Neural progenitor cell (in vitro differentiated cells): ENCODE measurements at regions not wholly inside any gene's neighbourhood (a gene's known extent, or its start where the extent isn't known, plus 50 kb on each side); places are given as distances from the start of the nearest gene placed in this dataset.

Source experiments
- DNase-seq: peaks from one replicate; pipeline ENCODE4 v3.0.0-alpha.2; 2016; ENCODE audit warnings: low spot score
- H2AFZ ChIP-seq: fragments of 200-600 bp; sonication (generic); replicated peaks from 2 replicates; pipeline ENCODE4 v1.6.1; 2016; ENCODE audit warnings: antibody characterized with exemption
- H3F3A ChIP-seq: fragments of 200-600 bp; sonication (generic); 2 replicates; pipeline ENCODE4 v1.6.1; 2016; ENCODE audit warnings: antibody characterized with exemption, low read depth
- H3K27ac ChIP-seq: fragments of 200-600 bp; sonication (generic); 2 replicates; pipeline ENCODE4 v1.5.1; 2016; ENCODE audit warnings: mild to moderate bottlenecking
- H3K27me3 ChIP-seq: fragments of 200-600 bp; sonication (generic); 2 replicates; pipeline ENCODE4 v1.6.1; 2016; ENCODE audit warnings: mild to moderate bottlenecking, moderate library complexity
- H3K36me3 ChIP-seq: fragments of 200-600 bp; sonication (generic); 2 replicates; pipeline ENCODE4 v1.5.1; 2016
- H3K4me1 ChIP-seq: fragments of 200-600 bp; sonication (generic); 2 replicates; pipeline ENCODE4 v1.6.1; 2016; ENCODE audit warnings: mixed run types
- H3K4me2 ChIP-seq: fragments of 200-600 bp; sonication (generic); 2 replicates; pipeline ENCODE4 v1.6.1; 2016
- H3K4me3 ChIP-seq: fragments of 200-600 bp; sonication (generic); 2 replicates; pipeline ENCODE4 v1.5.1; 2016
- H3K79me2 ChIP-seq: fragments of 200-600 bp; sonication (generic); 2 replicates; pipeline ENCODE4 v1.6.1; 2016; ENCODE audit warnings: low read depth
- H3K9ac ChIP-seq: fragments of 200-600 bp; sonication (generic); 2 replicates; pipeline ENCODE4 v1.6.1; 2016
- H3K9me3 ChIP-seq: fragments of 200-600 bp; sonication (generic); 2 replicates; pipeline ENCODE4 v1.5.1; 2016; ENCODE audit warnings: low read depth
- H4K20me1 ChIP-seq: fragments of 200-600 bp; sonication (generic); 2 replicates; pipeline ENCODE4 v1.6.1; 2016; ENCODE audit warnings: low read depth
- H3K27ac Mint-ChIP-seq: 3 replicates; pipeline ENCODE4 v1.8.0; 2021; ENCODE audit warnings: mixed read lengths
- H3K27me3 Mint-ChIP-seq: 2 replicates; pipeline ENCODE4 v1.8.0; 2022; ENCODE audit warnings: low read depth, mild to moderate bottlenecking, inconsistent platforms, moderate library complexity, mixed read lengths; ENCODE audit not compliant: insufficient read depth
- H3K36me3 Mint-ChIP-seq: 3 replicates; pipeline ENCODE4 v1.8.0; 2021; ENCODE audit warnings: mixed read lengths
- H3K4me1 Mint-ChIP-seq: 3 replicates; pipeline ENCODE4 v1.8.0; 2021; ENCODE audit warnings: mixed read lengths
- H3K4me3 Mint-ChIP-seq: 3 replicates; pipeline ENCODE4 v1.8.0; 2021; ENCODE audit warnings: mild to moderate bottlenecking, moderate library complexity, mixed read lengths
- H3K9me3 Mint-ChIP-seq: 3 replicates; pipeline ENCODE4 v1.8.0; 2020; ENCODE audit warnings: mixed read lengths
- CTCF ChIP-seq: fragments of 200-600 bp; sonication (generic); IDR thresholded peaks from 2 replicates; pipeline ENCODE4 v1.5.1; 2017; ENCODE audit warnings: antibody characterized with exemption, mild to moderate bottlenecking
- EZH2 ChIP-seq: fragments of 200-600 bp; sonication (generic); IDR thresholded peaks from 2 replicates; pipeline ENCODE4 v1.6.1; 2017; ENCODE audit warnings: antibody characterized with exemption, mild to moderate bottlenecking, moderate library complexity
- EZH2phosphoT487 ChIP-seq: fragments of 200-600 bp; sonication (generic); IDR thresholded peaks from 2 replicates; pipeline ENCODE4 v1.6.1; 2017; ENCODE audit warnings: antibody characterized with exemption

- Mint-ChIP-seq H3K9me3 (peaks cover 2% of the 10 kb centered on the region), H3K4me3 (no peak overlapping the region), H3K36me3 (peaks cover 7% of the 10 kb centered on the region), H3K27me3 (no peaks in the 10 kb centered on the region), H3K27ac (no peak overlapping the region), H3K4me1 (peaks cover 3% of the 10 kb centered on the region)
- H3K9ac ChIP-seq = no peak overlapping the region
- no peak for DNase-seq
- H4K20me1 ChIP-seq = no peaks in the 10 kb centered on the region
- no peaks in the 10 kb centered on the region for H3K9me3 ChIP-seq
- no peaks in the 10 kb centered on the region for H3F3A ChIP-seq
- H3K4me1 ChIP-seq = peaks cover 21% of the 10 kb centered on the region
- H2AFZ ChIP-seq = no peak overlapping the region
- H3K79me2 ChIP-seq = peaks cover 27% of the 10 kb centered on the region
- TF ChIP-seq EZH2phosphoT487 = no peak
- TF ChIP-seq EZH2 = no peak
- TF ChIP-seq CTCF = no peak
- H3K36me3 ChIP-seq = no peaks in the 10 kb centered on the region
- no peak overlapping the region for H3K4me2 ChIP-seq
- no peak overlapping the region for H3K4me3 ChIP-seq
- H3K27me3 ChIP-seq = no peaks in the 10 kb centered on the region
- no peak overlapping the region for H3K27ac ChIP-seq
Measured at GRCh38 chr14:71472356-71473340, 459.6 kb upstream of the RGS6 start.

GRCh38 chr14:71473843-71474242 lies 458.4 kb upstream of the RGS6 start:
- no peaks in the 10 kb centered on the region for H4K20me1 ChIP-seq
- H2AFZ ChIP-seq = no peak overlapping the region
- no peaks in the 10 kb centered on the region for H3K27me3 ChIP-seq
- peaks cover 6% of the 10 kb centered on the region for H3K4me1 Mint-ChIP-seq
- H3K36me3 ChIP-seq = no peaks in the 10 kb centered on the region
- no peak for DNase-seq
- H3K27ac ChIP-seq = no peak overlapping the region
- TF ChIP-seq CTCF (no peak), EZH2 (no peak), EZH2phosphoT487 (no peak)
- no peak overlapping the region for H3K4me3 Mint-ChIP-seq
- H3K9me3 ChIP-seq = no peaks in the 10 kb centered on the region
- H3K36me3 Mint-ChIP-seq = peaks cover 4% of the 10 kb centered on the region
- H3K27ac Mint-ChIP-seq = no peak overlapping the region
- no peak overlapping the region for H3K4me2 ChIP-seq
- no peaks in the 10 kb centered on the region for H3K27me3 Mint-ChIP-seq
- no peak overlapping the region for H3K4me3 ChIP-seq
- H3F3A ChIP-seq = no peaks in the 10 kb centered on the region
- H3K9ac ChIP-seq = no peak overlapping the region
- H3K79me2 ChIP-seq = peaks cover 27% of the 10 kb centered on the region
- H3K9me3 Mint-ChIP-seq = peaks cover 2% of the 10 kb centered on the region
- peaks cover 21% of the 10 kb centered on the region for H3K4me1 ChIP-seq

- Mint-ChIP-seq H3K4me1 (peaks cover 8% of the 10 kb centered on the region), H3K9me3 (peaks cover 2% of the 10 kb centered on the region), H3K27ac (no peak overlapping the region)
Measured at GRCh38 chr14:71474301-71475265, 457.6 kb upstream of the RGS6 start.

More at GRCh38 chr14:71474301-71475265, 457.6 kb upstream of the RGS6 start:
- Mint-ChIP-seq H3K4me3 (no peak overlapping the region), H3K36me3 (peaks cover 2% of the 10 kb centered on the region), H3K27me3 (no peaks in the 10 kb centered on the region)
- Histone ChIP-seq H3K9me3 (no peaks in the 10 kb centered on the region), H3K4me2 (no peak overlapping the region), H3K27me3 (no peaks in the 10 kb centered on the region), H3K79me2 (peaks cover 27% of the 10 kb centered on the region), H3K27ac (no peak overlapping the region), H2AFZ (no peak overlapping the region), H3K36me3 (no peaks in the 10 kb centered on the region), H3F3A (no peaks in the 10 kb centered on the region), H4K20me1 (no peaks in the 10 kb centered on the region), H3K9ac (no peak overlapping the region), H3K4me3 (no peak overlapping the region), H3K4me1 (peaks cover 21% of the 10 kb centered on the region)
- no peak for TF ChIP-seq EZH2
- TF ChIP-seq CTCF = no peak
- TF ChIP-seq EZH2phosphoT487 = no peak
- DNase-seq = no peak
